ENCODE measurements at regions not wholly inside any gene's neighbourhood (a gene's known extent, or its start where the extent isn't known, plus 50 kb on each side); places are given as distances from the start of the nearest gene placed in this dataset.
"Not testable (repeated sequence)": the region's sequence is repeated elsewhere in the genome, so short reads cannot be mapped to it uniquely, and the experiment has no call there.

GRCh38 chr2:144925886-144926285 lies 406.0 kb upstream of the ZEB2 start:
- DNase-seq (ENCODE audit: low read depth, low spot score): no peak

- DNase-seq (ENCODE audit: low read depth, low spot score): no peak
These were observed 404.9 kb upstream of the ZEB2 start for GRCh38 chr2:144924827-144925226.

- no peak for DNase-seq (ENCODE audit: low read depth, low spot score)
These were observed 402.6 kb upstream of the ZEB2 start for GRCh38 chr2:144922519-144922918.

GRCh38 chr2:144920755-144921530 lies 401.0 kb upstream of the ZEB2 start:
- no peak for DNase-seq (ENCODE audit: low read depth, low spot score)

- no peak for DNase-seq (ENCODE audit: low read depth, low spot score)
These were observed 394.9 kb upstream of the ZEB2 start for GRCh38 chr2:144914622-144915318.

GRCh38 chr2:144914113-144914512 lies 394.2 kb upstream of the ZEB2 start:
- DNase-seq (ENCODE audit: low read depth, low spot score): no peak

- no peak for DNase-seq (ENCODE audit: low read depth, low spot score)
These were observed 392.3 kb upstream of the ZEB2 start for GRCh38 chr2:144912206-144912605.

GRCh38 chr2:144905956-144906355 lies 386.0 kb upstream of the ZEB2 start:
- no peak for DNase-seq (ENCODE audit: low read depth, low spot score)

GRCh38 chr2:144904612-144905011 lies 384.7 kb upstream of the ZEB2 start:
- DNase-seq (ENCODE audit: low read depth, low spot score): no peak

GRCh38 chr2:144903045-144903444 lies 383.1 kb upstream of the ZEB2 start:
- DNase-seq (ENCODE audit: low read depth, low spot score): not testable (repeated sequence)

GRCh38 chr2:144901386-144901785 lies 381.5 kb upstream of the ZEB2 start:
- DNase-seq (ENCODE audit: low read depth, low spot score): not testable (repeated sequence)

GRCh38 chr2:144896341-144896740 lies 376.4 kb upstream of the ZEB2 start:
- no peak for DNase-seq (ENCODE audit: low read depth, low spot score)

GRCh38 chr2:144894612-144895599 lies 375.0 kb upstream of the ZEB2 start:
- DNase-seq (ENCODE audit: low read depth, low spot score): peak; percentile 59

GRCh38 chr2:144893464-144893863 lies 373.5 kb upstream of the ZEB2 start:
- DNase-seq (ENCODE audit: low read depth, low spot score): no peak

- DNase-seq (ENCODE audit: low read depth, low spot score): no peak
These were observed 370.9 kb upstream of the ZEB2 start for GRCh38 chr2:144890828-144891227.

- DNase-seq (ENCODE audit: low read depth, low spot score): no peak
These were observed 369.4 kb upstream of the ZEB2 start for GRCh38 chr2:144889348-144889747.

GRCh38 chr2:144886862-144887261 lies 366.9 kb upstream of the ZEB2 start:
- no peak for DNase-seq (ENCODE audit: low read depth, low spot score)

GRCh38 chr2:144877893-144878292 lies 358.0 kb upstream of the ZEB2 start:
- DNase-seq (ENCODE audit: low read depth, low spot score): no peak

GRCh38 chr2:144876013-144876412 lies 356.1 kb upstream of the ZEB2 start:
- DNase-seq (ENCODE audit: low read depth, low spot score): no peak

- no peak for DNase-seq (ENCODE audit: low read depth, low spot score)
These were observed 355.5 kb upstream of the ZEB2 start for GRCh38 chr2:144875290-144875969.

GRCh38 chr2:144865670-144866069 lies 345.8 kb upstream of the ZEB2 start:
- no peak for DNase-seq (ENCODE audit: low read depth, low spot score)
